ENCODE measurements at regions not wholly inside any gene's neighbourhood (a gene's known extent, or its start where the extent isn't known, plus 50 kb on each side); places are given as distances from the start of the nearest gene placed in this dataset.

GRCh38 chr13:74768521-74769085 is 634.4 kb upstream of the KLF12 start:
- H3K9me3 ChIP-seq (ENCODE audit: control insufficient read depth, insufficient read depth, low read depth, low read length), result no peaks in the 10 kb centered on the region
- in situ Hi-C loops (cut with HindIII; ENCODE audit: low pct_unique_long_range_greater_than_20kb, low sequenced_read_pairs) (no loop called here), intact Hi-C loops (cut with micrococcal nuclease; ENCODE audit: unreplicated experiment) (no loop called here)
- DNase-seq (ENCODE audit: low read depth, low spot score), result no peak
- H3K4me1 ChIP-seq (ENCODE audit: control insufficient read depth, insufficient read depth, low read length), result no peaks in the 10 kb centered on the region
- no peak overlapping the region for H3K4me3 ChIP-seq (ENCODE audit: low read depth in 2 of 2, low read length in 2 of 2)
- no TSS peak for BruUV-seq (replicated peaks)
- H3K27ac ChIP-seq (ENCODE audit: low read length), result no peak overlapping the region
- H3K27me3 ChIP-seq (ENCODE audit: control insufficient read depth, insufficient read depth, low read length), result no peaks in the 10 kb centered on the region
- no peak for ATAC-seq
- CTCF ChIA-PET, result no interaction called here
- POLR2A ChIA-PET, result no interaction called here
- H3K36me3 ChIP-seq (ENCODE audit: control insufficient read depth, insufficient read depth, low read length), result no peaks in the 10 kb centered on the region
- TF ChIP-seq CTCF (IDR thresholded peaks at IDR 0.05), result no peak
- TF ChIP-seq, protein P1, sequence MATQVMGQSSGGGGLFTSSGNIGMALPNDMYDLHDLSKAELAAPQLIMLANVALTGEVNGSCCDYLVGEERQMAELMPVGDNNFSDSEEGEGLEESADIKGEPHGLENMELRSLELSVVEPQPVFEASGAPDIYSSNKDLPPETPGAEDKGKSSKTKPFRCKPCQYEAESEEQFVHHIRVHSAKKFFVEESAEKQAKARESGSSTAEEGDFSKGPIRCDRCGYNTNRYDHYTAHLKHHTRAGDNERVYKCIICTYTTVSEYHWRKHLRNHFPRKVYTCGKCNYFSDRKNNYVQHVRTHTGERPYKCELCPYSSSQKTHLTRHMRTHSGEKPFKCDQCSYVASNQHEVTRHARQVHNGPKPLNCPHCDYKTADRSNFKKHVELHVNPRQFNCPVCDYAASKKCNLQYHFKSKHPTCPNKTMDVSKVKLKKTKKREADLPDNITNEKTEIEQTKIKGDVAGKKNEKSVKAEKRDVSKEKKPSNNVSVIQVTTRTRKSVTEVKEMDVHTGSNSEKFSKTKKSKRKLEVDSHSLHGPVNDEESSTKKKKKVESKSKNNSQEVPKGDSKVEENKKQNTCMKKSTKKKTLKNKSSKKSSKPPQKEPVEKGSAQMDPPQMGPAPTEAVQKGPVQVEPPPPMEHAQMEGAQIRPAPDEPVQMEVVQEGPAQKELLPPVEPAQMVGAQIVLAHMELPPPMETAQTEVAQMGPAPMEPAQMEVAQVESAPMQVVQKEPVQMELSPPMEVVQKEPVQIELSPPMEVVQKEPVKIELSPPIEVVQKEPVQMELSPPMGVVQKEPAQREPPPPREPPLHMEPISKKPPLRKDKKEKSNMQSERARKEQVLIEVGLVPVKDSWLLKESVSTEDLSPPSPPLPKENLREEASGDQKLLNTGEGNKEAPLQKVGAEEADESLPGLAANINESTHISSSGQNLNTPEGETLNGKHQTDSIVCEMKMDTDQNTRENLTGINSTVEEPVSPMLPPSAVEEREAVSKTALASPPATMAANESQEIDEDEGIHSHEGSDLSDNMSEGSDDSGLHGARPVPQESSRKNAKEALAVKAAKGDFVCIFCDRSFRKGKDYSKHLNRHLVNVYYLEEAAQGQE (IDR thresholded peaks at IDR 0.05; ENCODE audit: insufficient read depth in 1 of 2, low read depth in 2 of 2, low read length in 1 of 2), result no peak
- TF ChIP-seq POLR2AphosphoS5 (IDR thresholded peaks at IDR 0.05; ENCODE audit: low read depth, low read length), result no peak
- no peak for TF ChIP-seq TCF7L2 (IDR thresholded peaks at IDR 0.05; ENCODE audit: low read depth, low read length)
- no peak for TF ChIP-seq SIN3A (IDR thresholded peaks at IDR 0.05; ENCODE audit: borderline replicate concordance, insufficient read depth, low read depth, low read length)

DNA sequence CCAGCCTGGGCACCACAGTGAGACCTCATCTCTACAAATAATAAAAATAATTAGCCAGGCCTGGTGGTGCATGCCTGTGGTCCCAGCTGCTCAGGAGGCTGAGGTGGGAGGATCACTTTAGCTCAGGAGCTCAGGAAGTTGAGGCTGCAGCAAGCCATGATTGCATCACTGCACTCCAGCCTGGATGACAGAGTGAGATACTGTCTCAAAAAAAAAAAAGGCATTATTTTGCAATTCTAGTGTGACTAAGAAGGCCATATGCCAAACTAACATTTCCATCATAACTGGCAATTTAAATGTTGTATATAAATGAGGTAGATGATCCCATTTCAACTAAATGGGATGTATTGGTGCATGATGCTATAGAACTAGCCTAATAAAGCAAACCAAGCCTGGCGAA is 632.8 kb upstream of the KLF12 start:
- ChIA-PET CTCF (no interaction called here), POLR2A (no interaction called here)
- TF ChIP-seq CTCF (IDR thresholded peaks at IDR 0.05) (no peak), POLR2AphosphoS5 (IDR thresholded peaks at IDR 0.05; ENCODE audit: low read depth, low read length) (no peak), SIN3A (IDR thresholded peaks at IDR 0.05; ENCODE audit: borderline replicate concordance, insufficient read depth, low read depth, low read length) (no peak), TCF7L2 (IDR thresholded peaks at IDR 0.05; ENCODE audit: low read depth, low read length) (no peak)
- TF ChIP-seq, protein P1 (IDR thresholded peaks at IDR 0.05; ENCODE audit: insufficient read depth in 1 of 2, low read depth in 2 of 2, low read length in 1 of 2), result no peak
- DNase-seq (ENCODE audit: low read depth, low spot score) (no peak), ATAC-seq (no peak)
- Histone ChIP-seq H3K4me1 (ENCODE audit: control insufficient read depth, insufficient read depth, low read length) (no peaks in the 10 kb centered on the region), H3K27me3 (ENCODE audit: control insufficient read depth, insufficient read depth, low read length) (no peaks in the 10 kb centered on the region), H3K4me3 (ENCODE audit: low read depth in 2 of 2, low read length in 2 of 2) (no peak overlapping the region), H3K9me3 (ENCODE audit: control insufficient read depth, insufficient read depth, low read depth, low read length) (no peaks in the 10 kb centered on the region), H3K27ac (ENCODE audit: low read length) (no peak overlapping the region), H3K36me3 (ENCODE audit: control insufficient read depth, insufficient read depth, low read length) (no peaks in the 10 kb centered on the region)
- in situ Hi-C loops (cut with HindIII; ENCODE audit: low pct_unique_long_range_greater_than_20kb, low sequenced_read_pairs) (no loop called here), intact Hi-C loops (cut with micrococcal nuclease; ENCODE audit: unreplicated experiment) (no loop called here)
- BruUV-seq (replicated peaks), result no TSS peak

Data from Panc1 (cell line).